ENCODE measurements at regions not wholly inside any gene's neighbourhood (a gene's known extent, or its start where the extent isn't known, plus 50 kb on each side); places are given as distances from the start of the nearest gene placed in this dataset.
"Not testable (repeated sequence)": the region's sequence is repeated elsewhere in the genome, so short reads cannot be mapped to it uniquely, and the experiment has no call there.

GRCh38 chr21:22377795-22378194 lies 1379.6 kb downstream of the NCAM2 start:
- not testable (repeated sequence) for TF ChIP-seq EZH2 (IDR thresholded peaks at IDR 0.05; ENCODE audit: low read depth); CTCF (conservative IDR thresholded peaks at IDR 0.05)
